GM23338 (cell line): ENCODE measurements at regions not wholly inside any gene's neighbourhood (a gene's known extent, or its start where the extent isn't known, plus 50 kb on each side); places are given as distances from the start of the nearest gene placed in this dataset.

Experiments used
- ATAC-seq: fragments of 200-7000 bp; cut with Tn5 transposase; 3 replicates; pipeline ENCODE4 v1.9.1; 2020
- DNase-seq: peaks from one replicate; pipeline ENCODE4 v3.0.0-alpha.2; 2015; ENCODE audit warnings: low spot score
- H2AFZ ChIP-seq: fragments of 200-600 bp; sonication (generic); 2 replicates; pipeline ENCODE4 v1.8.0; 2016; ENCODE audit warnings: antibody characterized with exemption, mild to moderate bottlenecking, moderate library complexity
- H3F3A ChIP-seq: fragments of 200-600 bp; sonication (generic); replicated peaks from 2 replicates; pipeline ENCODE4 v1.8.0; 2017; ENCODE audit warnings: antibody characterized with exemption, mixed run types, low read depth
- H3K27ac ChIP-seq: fragments of 200-600 bp; sonication (generic); 2 replicates; pipeline ENCODE4 v1.6.1; 2016; ENCODE audit warnings: low read depth
- H3K27me3 ChIP-seq: fragments of 200-600 bp; sonication (generic); 2 replicates; pipeline ENCODE4 v1.8.0; 2016; ENCODE audit warnings: mild to moderate bottlenecking, mixed run types, moderate library complexity; ENCODE audit not compliant: insufficient read depth
- H3K36me3 ChIP-seq: fragments of 200-600 bp; sonication (generic); 2 replicates; pipeline ENCODE4 v1.8.0; 2016; ENCODE audit warnings: mild to moderate bottlenecking; ENCODE audit not compliant: insufficient read depth
- H3K4me1 ChIP-seq: fragments of 200-600 bp; sonication (generic); 2 replicates; pipeline ENCODE4 v1.8.0; 2016; ENCODE audit warnings: mild to moderate bottlenecking, moderate library complexity; ENCODE audit not compliant: insufficient read depth
- H3K4me2 ChIP-seq: fragments of 200-600 bp; sonication (generic); 2 replicates; pipeline ENCODE4 v1.7.1; 2017; ENCODE audit warnings: mixed run types
- H3K4me3 ChIP-seq: fragments of 200-600 bp; sonication (generic); 2 replicates; pipeline ENCODE4 v1.6.1; 2016; ENCODE audit warnings: mixed run types
- H3K79me2 ChIP-seq: fragments of 200-600 bp; sonication (generic); replicated peaks from 2 replicates; pipeline ENCODE4 v1.8.0; 2017; ENCODE audit warnings: mild to moderate bottlenecking; ENCODE audit not compliant: insufficient read depth
- H3K9me2 ChIP-seq: fragments of 200-600 bp; sonication (generic); 2 replicates; pipeline ENCODE4 v1.8.0; 2017; ENCODE audit not compliant: insufficient read depth
- H4K20me1 ChIP-seq: fragments of 200-600 bp; sonication (generic); replicated peaks from 2 replicates; pipeline ENCODE4 v1.8.0; 2017; ENCODE audit warnings: mild to moderate bottlenecking; ENCODE audit not compliant: insufficient read depth
- H3K27ac Mint-ChIP-seq: 2 replicates; pipeline ENCODE4 v1.8.0; 2020; ENCODE audit warnings: inconsistent platforms, mild to moderate bottlenecking, moderate library complexity, mixed read lengths
- H3K27me3 Mint-ChIP-seq: 3 replicates; pipeline ENCODE4 v1.8.0; 2022; ENCODE audit warnings: low read depth, mild to moderate bottlenecking, moderate library complexity, mixed read lengths, inconsistent platforms; ENCODE audit not compliant: insufficient read depth, poor library complexity
- H3K36me3 Mint-ChIP-seq: 3 replicates; pipeline ENCODE4 v1.8.0; 2021; ENCODE audit warnings: low read depth, mild to moderate bottlenecking, inconsistent platforms, moderate library complexity, mixed read lengths
- H3K4me1 Mint-ChIP-seq: 3 replicates; pipeline ENCODE4 v1.8.0; 2020; ENCODE audit warnings: mild to moderate bottlenecking, inconsistent platforms, mixed read lengths
- H3K4me3 Mint-ChIP-seq: 3 replicates; pipeline ENCODE4 v1.8.0; 2021; ENCODE audit warnings: moderate library complexity, mild to moderate bottlenecking, inconsistent platforms, mixed read lengths
- H3K9me3 Mint-ChIP-seq: 3 replicates; pipeline ENCODE4 v1.8.0; 2020; ENCODE audit warnings: moderate library complexity, mild to moderate bottlenecking, inconsistent platforms, mixed read lengths
- CREB1 ChIP-seq: fragments of 250-450 bp; sonication (Bioruptor Pico); IDR thresholded peaks from 2 replicates; pipeline ENCODE4 v1.5.0; 2020; ENCODE audit warnings: low read depth, mild to moderate bottlenecking, moderate library complexity
- EZH2phosphoT487 ChIP-seq: fragments of 200-600 bp; sonication (generic); IDR thresholded peaks from one replicate; pipeline ENCODE4 v1.8.1; 2018; ENCODE audit warnings: antibody characterized with exemption; ENCODE audit not compliant: unreplicated experiment
- POLR2AphosphoS5 ChIP-seq: IDR thresholded peaks from 2 replicates; pipeline ENCODE4 v1.6.1; 2016; ENCODE audit warnings: antibody characterized with exemption, low read depth
- ZNF462 ChIP-seq: fragments of 250-450 bp; sonication (Bioruptor Pico); IDR thresholded peaks from 2 replicates; pipeline ENCODE4 v1.5.0; 2020; ENCODE audit warnings: mild to moderate bottlenecking, moderate library complexity

DNA sequence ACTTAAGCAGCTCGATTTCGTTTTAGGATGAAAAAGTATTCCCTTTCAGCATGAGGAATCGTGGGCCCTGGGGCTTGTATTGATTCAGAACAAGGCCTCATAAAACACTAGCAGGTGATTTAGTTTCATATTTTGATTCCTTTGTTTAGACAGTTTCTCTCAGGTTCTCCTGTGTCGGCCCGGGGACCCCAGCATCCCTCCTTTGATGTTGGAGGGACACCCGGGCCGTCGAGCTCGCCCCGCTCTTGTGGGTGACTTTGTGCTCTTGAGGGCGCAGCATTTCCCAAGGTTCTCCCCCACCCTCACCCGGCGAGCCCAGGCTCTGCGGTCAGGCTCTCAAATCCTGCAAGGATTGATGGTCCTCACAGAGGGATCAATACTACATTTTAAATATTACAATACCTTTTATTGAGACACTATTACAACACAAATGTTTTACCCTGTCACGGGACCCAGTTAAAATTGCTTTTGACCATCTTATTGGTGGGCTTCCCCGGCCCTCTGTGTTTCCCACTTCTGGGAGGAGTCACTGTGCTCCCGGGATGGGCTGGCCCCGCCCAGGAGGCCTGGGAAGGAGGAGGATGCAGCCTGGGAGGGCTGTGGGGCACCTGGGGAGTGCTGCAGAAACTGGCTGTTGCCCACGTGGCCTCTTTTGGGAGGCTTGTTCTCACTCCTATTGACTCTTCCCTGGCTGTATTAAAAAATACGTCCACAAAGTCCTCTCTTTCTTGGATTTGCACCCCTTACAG, 222.6 kb downstream of the INSIG2 start:
- peak; percentile 91 for DNase-seq
- Mint-ChIP-seq H3K27ac (peak overlapping the region; percentile 97), H3K4me1 (peaks cover 22% of the 10 kb centered on the region), H3K4me3 (peak overlapping the region; percentile 80), H3K9me3 (peaks cover 3% of the 10 kb centered on the region; the same call in 1 of the 3 replicates), H3K27me3 (peaks cover 12% of the 10 kb centered on the region), H3K36me3 (peaks cover 4% of the 10 kb centered on the region; the same call in 1 of the 3 replicates)
- peaks cover 28% of the 10 kb centered on the region for H3K4me1 ChIP-seq
- H3K27ac ChIP-seq, result peak overlapping the region; percentile 99
- H2AFZ ChIP-seq, result peak overlapping the region; percentile 60
- H3K36me3 ChIP-seq, result no peaks in the 10 kb centered on the region
- H3K27me3 ChIP-seq, result no peaks in the 10 kb centered on the region
- no peaks in the 10 kb centered on the region for H4K20me1 ChIP-seq
- TF ChIP-seq POLR2AphosphoS5 (peak; percentile 36; the same call in 1 of the 2 replicates), ZNF462 (no peak), EZH2phosphoT487 (no peak), CREB1 (CRISPR knock-in tag) (no peak)
- H3K4me3 ChIP-seq, result peak overlapping the region; percentile 79
- peaks cover 12% of the 10 kb centered on the region; the same call in 1 of the 2 replicates for H3K9me2 ChIP-seq
- H3F3A ChIP-seq, result no peaks in the 10 kb centered on the region; the same call in 1 of the 2 replicates
- no peaks in the 10 kb centered on the region for H3K79me2 ChIP-seq
- peak overlapping the region; percentile 78 for H3K4me2 ChIP-seq
- peak; percentile 86 for ATAC-seq
